Common myeloid progenitor, CD34-positive (primary cell): ENCODE measurements at regions not wholly inside any gene's neighbourhood (a gene's known extent, or its start where the extent isn't known, plus 50 kb on each side); places are given as distances from the start of the nearest gene placed in this dataset.
"Not testable (repeated sequence)": the region's sequence is repeated elsewhere in the genome, so short reads cannot be mapped to it uniquely, and the experiment has no call there.

Experiments used
- CTCF ChIA-PET: fragments of 350-600 bp; sonication (Branson Sonifier 250); formaldehyde crosslinking; loops from one replicate; lab custom pipeline; 2021; ENCODE audit warnings: antibody characterized with exemption; lab: Charles Lee
- POLR2A ChIA-PET: fragments of 350-600 bp; sonication (Branson Sonifier 250); formaldehyde crosslinking; loops from one replicate; lab custom pipeline; 2021; ENCODE audit warnings: antibody characterized with exemption; lab: Charles Lee
- DNase-seq, 3 donors: peaks; one replicate each; pipeline versions ENCODE4 v3.0.0 to v3.0.0-alpha.2; 2013
- H3K27ac ChIP-seq, 2 experiments: 1 replicate in 1 of 2; 2 replicates in 1 of 2; pipeline ENCODE4 v1.7.0; 2013; ENCODE audit warnings: inconsistent platforms in 2 of 2, low read length in 2 of 2, mild to moderate bottlenecking in 2 of 2, low read depth in 1 of 2, moderate library complexity in 1 of 2; ENCODE audit not compliant: severe bottlenecking in 2 of 2, insufficient read depth in 1 of 2, poor library complexity in 1 of 2
- H3K27me3 ChIP-seq, 5 experiments: replicated peaks in 2 of 5; 1 replicate in 3 of 5; 2 replicates in 2 of 5; pipeline versions ENCODE4 v1.6.1 to v1.7.0; 2013; ENCODE audit warnings: low read length in 4 of 5, mild to moderate bottlenecking in 2 of 5, moderate library complexity in 2 of 5, inconsistent platforms in 1 of 5; ENCODE audit not compliant: insufficient read depth in 5 of 5, control insufficient read depth in 4 of 5
- H3K36me3 ChIP-seq, 4 experiments: 1 replicate in 2 of 4; 2 replicates in 2 of 4; pipeline versions ENCODE4 v1.6.1 to v1.7.0; 2013; ENCODE audit warnings: low read length in 3 of 4, control low read depth in 1 of 4, mild to moderate bottlenecking in 1 of 4; ENCODE audit not compliant: control insufficient read depth in 4 of 4, insufficient read depth in 4 of 4
- H3K4me1 ChIP-seq, 4 experiments: 1 replicate in 3 of 4; 2 replicates in 1 of 4; pipeline versions ENCODE4 v1.6.1 to v1.7.1; 2013; ENCODE audit warnings: low read length in 3 of 4, mild to moderate bottlenecking in 3 of 4, control low read depth in 1 of 4, inconsistent platforms in 1 of 4, moderate library complexity in 1 of 4; ENCODE audit not compliant: control insufficient read depth in 4 of 4, insufficient read depth in 4 of 4; ENCODE audit errors: control extremely low read depth in 1 of 4
- H3K4me3 ChIP-seq, 7 experiments: 1 replicate in 4 of 7; 2 replicates in 3 of 7; pipeline versions ENCODE4 v1.5.1 to v1.7.0; 2013; ENCODE audit warnings: mild to moderate bottlenecking in 7 of 7, low read length in 6 of 7, moderate library complexity in 6 of 7, inconsistent platforms in 2 of 7, low read depth in 2 of 7, control low read depth in 1 of 7; ENCODE audit not compliant: insufficient read depth in 4 of 7, control insufficient read depth in 1 of 7; ENCODE audit errors: extremely low read depth in 1 of 7
- H3K9me3 ChIP-seq, 5 experiments: 1 replicate in 4 of 5; 2 replicates in 1 of 5; pipeline versions ENCODE4 v1.6.1 to v1.7.1; 2013; ENCODE audit warnings: low read length in 4 of 5, mild to moderate bottlenecking in 2 of 5, inconsistent platforms in 1 of 5, low read depth in 1 of 5, moderate library complexity in 1 of 5; ENCODE audit not compliant: control insufficient read depth in 4 of 5, insufficient read depth in 2 of 5; ENCODE audit errors: control extremely low read depth in 1 of 5
- WGBS: methylation state at CpG from one replicate; pipeline ENCODE4 v1.1.5; 2013; ENCODE audit not compliant: insufficient coverage; 5-methylcytosine and 5-hydroxymethylcytosine counted together

GRCh38 chr18:57943723-57944122 is 100.3 kb upstream of the NEDD4L start:
- peaks cover 0 to 6% (median 0%) of the 10 kb centered on the region in 5 experiments for H3K27me3 ChIP-seq
- H3K4me1 ChIP-seq, result no peaks in the 10 kb centered on the region
- no peak for DNase-seq
- H3K9me3 ChIP-seq, result no peaks in the 10 kb centered on the region
- no peak overlapping the region for H3K4me3 ChIP-seq
- POLR2A ChIA-PET, result no interaction called here
- CTCF ChIA-PET, result no interaction called here
- WGBS, result no CpG with 5 or more reads among the region's 1 CpG
- H3K36me3 ChIP-seq, result no peaks in the 10 kb centered on the region
- no peak overlapping the region for H3K27ac ChIP-seq

GRCh38 chr18:57942493-57942892 is 101.5 kb upstream of the NEDD4L start:
- ChIA-PET CTCF (no interaction called here), POLR2A (no interaction called here)
- WGBS, result 100% methylated on average over 1 of the region's 1 CpG

GRCh38 chr18:57941841-57942489 is 102.1 kb upstream of the NEDD4L start:
- no peak for DNase-seq
- ChIA-PET POLR2A (no interaction called here), CTCF (no interaction called here)
- Histone ChIP-seq H3K4me3 (no peak overlapping the region), H3K27ac (no peak overlapping the region), H3K36me3 (no peaks in the 10 kb centered on the region), H3K27me3 (peaks cover 0 to 6% (median 0%) of the 10 kb centered on the region in 5 experiments), H3K4me1 (no peaks in the 10 kb centered on the region), H3K9me3 (no peaks in the 10 kb centered on the region)
- WGBS, result 98% methylated on average over 8 of the region's 9 CpGs

More at GRCh38 chr18:57942493-57942892, 101.5 kb upstream of the NEDD4L start:
- Histone ChIP-seq H3K27me3 (peaks cover 0 to 6% (median 0%) of the 10 kb centered on the region in 5 experiments), H3K9me3 (no peaks in the 10 kb centered on the region), H3K4me1 (no peaks in the 10 kb centered on the region), H3K36me3 (no peaks in the 10 kb centered on the region), H3K4me3 (no peak overlapping the region), H3K27ac (no peak overlapping the region)
- DNase-seq, result no peak

- no peak overlapping the region for H3K4me3 ChIP-seq
- no peaks in the 10 kb centered on the region for H3K36me3 ChIP-seq
- H3K27ac ChIP-seq, result no peak overlapping the region
- H3K4me1 ChIP-seq, result no peaks in the 10 kb centered on the region
- DNase-seq, result no peak
- ChIA-PET POLR2A (interaction anchor here (0.6 kb wide), 1 partner anchor 8 kb away, joined by 3 read pairs; no protein-coding TSS in a partner anchor), CTCF (no interaction called here)
- 97% methylated on average over 5 of the region's 5 CpGs for WGBS
- H3K27me3 ChIP-seq, result peaks cover 0 to 6% (median 0%) of the 10 kb centered on the region in 5 experiments
- H3K9me3 ChIP-seq, result no peaks in the 10 kb centered on the region
These were observed 103.8 kb upstream of the NEDD4L start for GRCh38 chr18:57940166-57940660.

GRCh38 chr18:57934375-57934774 is 109.7 kb upstream of the NEDD4L start:
- H3K4me1 ChIP-seq, H3K9me3 ChIP-seq, H3K36me3 ChIP-seq, CTCF ChIA-PET, H3K4me3 ChIP-seq, H3K27me3 ChIP-seq, POLR2A ChIA-PET, DNase-seq, H3K27ac ChIP-seq: not testable (repeated sequence)

GRCh38 chr18:57931038-57931437 is 113.0 kb upstream of the NEDD4L start:
- Histone ChIP-seq H3K4me1 (no peaks in the 10 kb centered on the region), H3K4me3 (peak overlapping the region in 2 of 7 experiments; percentile 11 to 18), H3K27ac (no peak overlapping the region), H3K9me3 (peaks cover 0 to 4% (median 0%) of the 10 kb centered on the region in 5 experiments), H3K27me3 (no peaks in the 10 kb centered on the region), H3K36me3 (no peaks in the 10 kb centered on the region)
- ChIA-PET POLR2A (no interaction called here), CTCF (no interaction called here)
- WGBS, result 50% methylated on average over 1 of the region's 1 CpG
- peak in 2 of 3 donors; percentile 18 to 20 for DNase-seq

- Histone ChIP-seq H3K36me3 (no peaks in the 10 kb centered on the region), H3K27ac (no peak overlapping the region), H3K27me3 (no peaks in the 10 kb centered on the region), H3K4me3 (peak overlapping the region in 1 of 7 experiments; percentile 18), H3K4me1 (no peaks in the 10 kb centered on the region), H3K9me3 (peaks cover 0 to 4% (median 0%) of the 10 kb centered on the region in 5 experiments)
- ChIA-PET CTCF (no interaction called here), POLR2A (no interaction called here)
- WGBS, result 94% methylated on average over 3 of the region's 6 CpGs
- DNase-seq, result no peak
These were observed 113.5 kb upstream of the NEDD4L start for GRCh38 chr18:57930476-57930875.
